GM12864 (cell line): ENCODE measurements at regions not wholly inside any gene's neighbourhood (a gene's known extent, or its start where the extent isn't known, plus 50 kb on each side); places are given as distances from the start of the nearest gene placed in this dataset.
"Not testable (repeated sequence)": the region's sequence is repeated elsewhere in the genome, so short reads cannot be mapped to it uniquely, and the experiment has no call there.

ENCODE experiments used
- DNase-seq: peaks from one replicate; pipeline ENCODE4 v3.0.0-alpha.2; 2011; ENCODE audit warnings: low read depth
- H3K4me3 ChIP-seq: 2 replicates; pipeline ENCODE4 v1.5.1; 2011; ENCODE audit warnings: mild to moderate bottlenecking, low read depth, low read length, control low read depth
- TF ChIP-seq, protein P1 (sequence below): IDR thresholded peaks from 2 replicates; pipeline ENCODE4 v1.5.1; 2011; ENCODE audit warnings: low read depth, mild to moderate bottlenecking, moderate library complexity, low read length, control low read depth, inconsistent platforms; ENCODE audit errors: missing control alignments

DNA sequence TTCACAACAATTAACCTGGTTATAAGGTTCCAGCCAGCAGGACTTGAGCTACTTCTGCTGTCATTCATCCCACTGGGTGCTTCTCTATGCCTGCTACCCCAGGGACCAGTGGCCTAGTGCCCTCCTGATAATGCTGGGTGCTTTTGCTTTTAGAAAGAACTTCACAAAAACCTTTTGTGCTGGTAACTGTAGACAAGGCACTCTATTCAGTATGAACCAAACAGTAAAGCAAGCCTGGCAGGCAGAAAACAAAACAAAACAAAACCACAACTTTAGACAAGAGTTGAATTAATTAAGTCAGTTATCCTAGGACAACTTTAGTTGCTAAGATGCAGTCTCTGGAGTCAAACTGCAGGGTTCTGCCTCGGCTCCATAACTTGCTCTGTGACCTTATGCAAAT lies 61.9 kb upstream of the ADGRL2 start:
- TF ChIP-seq, protein P1, sequence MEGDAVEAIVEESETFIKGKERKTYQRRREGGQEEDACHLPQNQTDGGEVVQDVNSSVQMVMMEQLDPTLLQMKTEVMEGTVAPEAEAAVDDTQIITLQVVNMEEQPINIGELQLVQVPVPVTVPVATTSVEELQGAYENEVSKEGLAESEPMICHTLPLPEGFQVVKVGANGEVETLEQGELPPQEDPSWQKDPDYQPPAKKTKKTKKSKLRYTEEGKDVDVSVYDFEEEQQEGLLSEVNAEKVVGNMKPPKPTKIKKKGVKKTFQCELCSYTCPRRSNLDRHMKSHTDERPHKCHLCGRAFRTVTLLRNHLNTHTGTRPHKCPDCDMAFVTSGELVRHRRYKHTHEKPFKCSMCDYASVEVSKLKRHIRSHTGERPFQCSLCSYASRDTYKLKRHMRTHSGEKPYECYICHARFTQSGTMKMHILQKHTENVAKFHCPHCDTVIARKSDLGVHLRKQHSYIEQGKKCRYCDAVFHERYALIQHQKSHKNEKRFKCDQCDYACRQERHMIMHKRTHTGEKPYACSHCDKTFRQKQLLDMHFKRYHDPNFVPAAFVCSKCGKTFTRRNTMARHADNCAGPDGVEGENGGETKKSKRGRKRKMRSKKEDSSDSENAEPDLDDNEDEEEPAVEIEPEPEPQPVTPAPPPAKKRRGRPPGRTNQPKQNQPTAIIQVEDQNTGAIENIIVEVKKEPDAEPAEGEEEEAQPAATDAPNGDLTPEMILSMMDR: no peak
- no peak overlapping the region for H3K4me3 ChIP-seq
- DNase-seq: no peak

GRCh38 chr1:81733480-81733879 lies 67.3 kb upstream of the ADGRL2 start:
- TF ChIP-seq, protein P1: no peak
- no peak overlapping the region for H3K4me3 ChIP-seq
- no peak for DNase-seq

DNA sequence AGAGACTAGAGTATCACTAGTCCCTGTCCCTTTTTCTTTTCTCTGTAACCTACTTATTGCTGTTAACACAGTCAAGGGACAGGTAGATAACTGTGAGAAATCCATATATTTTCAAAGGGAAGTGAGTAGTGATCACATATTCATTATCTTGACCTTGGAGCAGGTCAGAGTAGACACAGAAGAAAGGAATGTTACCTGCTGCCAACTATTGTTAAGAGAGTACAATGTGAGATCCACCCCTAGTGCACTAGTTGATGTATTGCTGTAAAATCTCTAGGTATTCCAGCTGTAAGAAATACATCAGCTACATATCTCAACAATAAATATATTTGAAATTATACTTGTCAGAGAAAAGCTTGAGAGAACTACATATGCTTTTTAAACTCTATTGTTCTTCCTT lies 68.7 kb upstream of the ADGRL2 start:
- TF ChIP-seq, protein P1: no peak
- no peak for DNase-seq

GRCh38 chr1:81730881-81731280 lies 69.9 kb upstream of the ADGRL2 start:
- no peak for DNase-seq
- H3K4me3 ChIP-seq: no peak overlapping the region
- TF ChIP-seq, protein P1: no peak

More for the DNA sequence above, 68.7 kb upstream of the ADGRL2 start:
- H3K4me3 ChIP-seq: no peak overlapping the region

GRCh38 chr1:81730299-81730698 lies 70.4 kb upstream of the ADGRL2 start:
- DNase-seq: not testable (repeated sequence)

GRCh38 chr1:81729818-81730217 lies 70.9 kb upstream of the ADGRL2 start:
- DNase-seq: no peak

More at GRCh38 chr1:81730299-81730698, 70.4 kb upstream of the ADGRL2 start:
- not testable (repeated sequence) for H3K4me3 ChIP-seq

DNA sequence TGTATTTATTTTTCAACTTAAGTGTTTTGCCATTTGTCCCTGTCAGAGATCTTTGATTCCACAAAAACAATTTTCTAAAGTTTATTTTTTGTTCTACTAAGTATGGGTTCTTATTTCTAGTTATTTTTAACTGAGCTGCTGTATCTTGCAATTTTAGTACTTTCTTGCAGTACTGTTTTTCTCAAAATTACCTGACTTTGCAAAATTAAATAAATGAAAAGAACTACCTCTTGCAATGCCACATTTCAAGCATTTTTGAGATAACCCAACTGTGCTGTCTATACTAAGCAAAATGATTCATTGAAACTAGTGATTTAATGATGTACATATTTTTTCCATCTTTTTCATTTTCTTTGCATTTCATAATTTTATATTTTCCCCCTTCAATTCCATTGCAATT lies 71.5 kb upstream of the ADGRL2 start:
- TF ChIP-seq, protein P1: no peak
- no peak for DNase-seq
- no peak overlapping the region for H3K4me3 ChIP-seq

More at GRCh38 chr1:81729818-81730217, 70.9 kb upstream of the ADGRL2 start:
- TF ChIP-seq, protein P1: no peak
- no peak overlapping the region for H3K4me3 ChIP-seq
